Fibroblast of skin of back (primary cell): ENCODE measurements at regions not wholly inside any gene's neighbourhood (a gene's known extent, or its start where the extent isn't known, plus 50 kb on each side); places are given as distances from the start of the nearest gene placed in this dataset.
"Not testable (repeated sequence)": the region's sequence is repeated elsewhere in the genome, so short reads cannot be mapped to it uniquely, and the experiment has no call there.

Source experiments
- DNase-seq: peaks from one replicate; pipeline ENCODE4 v3.0.0-alpha.2; 2013

DNA sequence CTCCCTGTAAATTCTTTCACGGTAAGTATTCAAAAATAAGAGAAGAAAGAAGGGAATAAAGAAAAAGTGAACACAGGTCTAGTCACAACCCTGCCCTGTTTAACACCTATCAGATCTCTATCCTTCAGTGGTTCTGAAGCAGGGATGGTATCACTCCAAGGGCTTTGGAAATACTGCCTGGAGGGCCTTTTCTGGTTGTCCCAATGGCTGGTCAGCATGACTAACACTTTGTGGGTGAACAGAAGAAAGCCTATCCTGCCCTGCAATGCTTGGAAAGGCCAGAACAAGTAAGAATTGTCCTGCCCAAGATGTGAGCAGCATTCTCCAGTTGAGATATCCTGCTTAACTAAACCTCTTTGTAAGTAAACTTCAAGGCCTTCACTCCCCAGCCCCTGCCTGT, 124.9 kb downstream of the TMEM167A start:
- DNase-seq: no peak

DNA sequence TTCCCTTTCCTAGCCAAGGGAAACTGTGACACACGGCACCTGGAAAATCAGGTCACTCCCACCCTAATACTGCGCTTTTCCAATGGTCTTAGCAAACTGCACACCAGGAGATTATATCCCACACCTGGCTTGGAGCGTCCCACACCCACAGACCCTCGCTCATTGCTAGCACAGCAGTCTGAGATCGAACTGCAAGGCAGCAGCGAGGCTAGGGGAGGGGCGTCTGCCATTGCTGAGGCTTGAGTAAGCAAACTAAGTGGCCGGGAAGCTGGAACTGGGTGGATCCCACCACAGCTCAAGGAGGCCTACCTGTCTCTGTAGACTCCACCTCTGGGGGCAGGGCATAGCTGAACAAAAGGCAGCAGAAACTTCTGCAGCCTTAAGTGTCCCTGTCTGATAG, 132.9 kb downstream of the TMEM167A start:
- not testable (repeated sequence) for DNase-seq

GRCh38 chr5:82942083-82942881, 134.9 kb downstream of the TMEM167A start:
- DNase-seq: no peak

- DNase-seq: peak; percentile 22
Observed at GRCh38 chr5:82938901-82939725, 138.1 kb downstream of the TMEM167A start.

DNA sequence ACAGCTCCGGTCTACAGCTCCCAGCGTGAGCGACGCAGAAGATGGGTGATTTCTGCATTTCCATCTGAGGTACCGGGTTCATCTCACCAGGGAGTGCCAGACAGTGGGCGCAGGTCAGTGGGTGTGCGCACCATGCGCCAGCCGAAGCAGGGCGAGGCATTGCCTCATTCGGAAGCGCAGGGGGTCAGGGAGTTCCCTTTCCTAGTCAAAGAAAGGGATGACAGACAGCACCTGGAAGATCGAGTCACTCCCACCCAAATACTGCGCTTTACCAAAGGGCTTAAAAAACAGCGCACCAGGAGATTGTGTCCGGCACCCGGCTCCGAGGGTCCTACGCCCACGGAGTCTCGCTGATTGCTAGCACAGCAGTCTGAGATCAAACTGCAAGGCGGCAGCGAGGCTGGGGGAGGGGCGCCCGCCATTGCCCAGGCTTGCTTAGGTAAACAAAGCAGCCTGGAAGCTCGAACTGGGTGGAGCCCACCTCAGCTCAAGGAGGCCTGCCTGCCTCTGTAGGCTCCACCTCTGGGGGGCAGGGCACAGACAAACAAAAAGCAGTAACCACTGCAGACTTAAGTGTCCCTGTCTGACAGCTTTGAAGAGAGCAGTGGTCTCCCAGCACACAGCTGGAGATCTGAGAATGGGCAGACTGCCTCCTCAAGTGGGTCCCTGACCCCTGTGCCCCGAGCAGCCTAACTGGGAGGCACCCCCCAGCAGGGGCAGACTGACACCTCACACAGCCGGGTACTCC, 144.5 kb downstream of the TMEM167A start:
- DNase-seq: not testable (repeated sequence)

GRCh38 chr5:82931110-82931509, 146.1 kb downstream of the TMEM167A start:
- peak; percentile 27 for DNase-seq

GRCh38 chr5:82925061-82925411, 152.2 kb downstream of the TMEM167A start:
- peak; percentile 15 for DNase-seq

DNA sequence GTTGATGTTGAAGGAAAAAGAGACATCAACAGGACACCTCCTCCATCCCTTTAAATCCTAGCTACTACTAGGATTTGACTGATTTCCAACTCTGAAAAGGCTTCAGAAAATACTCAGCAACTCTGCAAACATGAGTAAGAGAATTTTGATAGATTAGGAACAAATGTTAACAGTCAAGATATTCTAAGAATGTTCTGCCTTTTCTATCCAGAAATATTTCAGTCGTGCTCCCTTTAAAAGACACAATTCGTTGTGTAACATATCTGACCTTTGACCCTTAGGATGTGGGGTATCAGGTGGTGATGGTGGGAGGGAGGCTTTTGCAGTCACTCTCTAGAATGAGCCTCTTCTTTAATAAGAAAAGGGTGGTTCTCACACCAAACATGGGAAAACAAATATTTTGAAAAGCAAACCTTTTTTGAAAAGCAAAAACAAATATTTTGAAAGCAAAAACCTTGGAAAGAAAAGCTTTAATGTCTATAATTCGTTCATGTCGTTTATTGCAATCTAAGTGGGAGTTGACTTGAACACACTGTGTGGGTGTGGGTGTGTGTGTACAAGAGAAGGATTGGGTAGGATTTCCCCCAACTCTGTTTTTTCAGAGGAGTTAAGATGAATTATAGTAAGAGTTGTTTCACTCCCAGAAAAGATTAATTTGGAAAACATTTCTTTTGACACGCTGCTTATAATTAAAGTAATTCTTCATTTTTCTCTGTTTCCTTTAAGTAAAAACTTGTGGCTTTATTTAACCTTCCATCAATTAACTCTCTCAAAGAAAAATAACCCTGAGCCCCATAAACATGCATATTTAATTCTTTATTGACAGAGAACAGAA, 152.8 kb downstream of the TMEM167A start:
- DNase-seq: no peak

GRCh38 chr5:82922086-82922734, 155.0 kb downstream of the TMEM167A start:
- DNase-seq: no peak

DNA sequence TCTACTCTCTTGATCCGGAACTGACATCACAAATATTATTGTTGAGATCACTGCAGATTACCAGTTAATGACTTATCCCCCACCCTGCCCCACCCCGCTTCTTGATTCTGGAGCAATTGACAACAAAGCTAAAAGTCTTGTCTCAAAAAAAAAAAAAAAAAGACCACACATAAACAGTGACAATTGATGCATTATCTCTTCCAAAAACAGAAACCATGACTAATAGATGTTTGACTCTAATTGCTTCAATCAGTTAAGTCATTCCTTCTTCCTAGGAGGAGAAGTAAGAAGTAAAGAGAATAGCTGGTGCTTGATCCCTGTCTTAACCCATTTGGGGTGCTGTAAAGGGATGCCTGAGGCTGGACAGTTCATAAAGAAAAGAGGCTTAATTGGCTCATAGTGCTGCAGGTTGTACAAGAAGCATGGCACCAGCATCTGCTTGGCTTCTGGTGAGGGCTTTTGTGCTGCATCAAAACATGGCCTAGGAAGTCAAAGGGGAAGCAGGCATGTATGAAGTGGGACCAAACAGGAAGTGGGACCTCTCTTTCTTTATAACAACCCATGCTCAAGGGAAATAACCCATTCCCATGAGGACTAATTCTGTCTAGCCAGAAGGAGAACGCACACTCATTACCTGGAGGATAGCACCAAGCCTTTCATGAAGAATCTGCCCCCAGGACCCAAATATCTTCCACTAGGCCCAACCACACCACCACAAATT, 158.7 kb downstream of the TMEM167A start:
- DNase-seq: peak; percentile 58

GRCh38 chr5:82917584-82917983, 159.6 kb downstream of the TMEM167A start:
- no peak for DNase-seq

DNA sequence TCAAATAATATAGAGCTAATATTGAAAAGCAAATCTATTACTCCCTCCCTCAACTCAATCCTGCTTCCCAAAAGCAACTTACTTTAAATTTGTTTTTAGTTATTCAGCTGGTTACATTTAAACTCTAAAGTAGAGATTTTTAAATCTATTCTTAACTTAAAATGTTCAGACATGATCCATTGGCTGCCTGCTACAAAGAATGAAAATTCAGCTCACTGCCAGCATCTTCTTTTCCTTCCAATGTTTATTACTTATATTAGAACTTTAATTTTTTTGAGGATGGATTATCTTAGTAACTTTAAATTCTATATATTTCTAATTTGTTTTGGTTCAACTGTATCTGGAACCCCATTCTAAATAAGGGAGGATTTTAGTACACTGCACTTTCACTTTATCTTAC, 163.2 kb downstream of the TMEM167A start:
- no peak for DNase-seq

DNA sequence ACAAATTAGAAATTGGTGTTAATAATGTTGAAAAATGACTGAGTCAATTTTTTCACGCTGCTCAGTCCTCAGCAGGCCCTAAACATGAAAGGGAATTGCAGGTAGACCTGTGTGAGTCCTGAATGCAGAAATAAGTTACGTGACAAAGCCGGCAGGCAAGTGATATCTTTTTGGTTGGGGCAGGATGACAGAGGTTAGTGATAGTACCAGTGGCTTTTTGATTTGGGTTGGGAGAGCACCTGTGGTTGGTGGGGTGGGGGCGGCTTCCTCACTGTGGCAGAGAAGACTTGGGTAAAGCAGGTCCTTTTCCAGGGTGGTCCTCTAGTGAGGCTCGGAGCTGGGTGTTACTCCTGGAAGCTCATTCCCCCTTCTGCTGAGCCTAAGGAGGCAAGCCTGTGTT, 164.7 kb downstream of the TMEM167A start:
- DNase-seq: no peak

DNA sequence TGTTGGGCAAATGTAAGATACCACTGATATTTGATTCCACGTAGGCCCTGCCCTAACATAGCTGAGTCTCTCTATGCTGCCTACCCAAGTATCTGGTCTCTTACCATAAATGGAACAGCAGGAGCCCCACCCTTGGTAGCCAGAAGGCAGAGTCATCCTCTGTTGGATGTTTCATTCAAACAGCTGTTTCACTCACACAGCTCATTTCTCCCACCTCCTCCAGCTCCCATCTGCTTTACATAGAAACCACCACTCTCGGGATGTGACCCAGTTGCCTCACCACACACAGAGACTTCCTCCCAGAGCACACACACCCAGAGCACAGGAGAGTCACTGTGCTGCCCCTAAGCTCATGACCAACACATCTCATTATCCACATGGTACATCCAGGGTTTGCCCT, 165.3 kb downstream of the TMEM167A start:
- no peak for DNase-seq

- no peak for DNase-seq
Observed at GRCh38 chr5:82910905-82911304, 166.3 kb downstream of the TMEM167A start.

DNA sequence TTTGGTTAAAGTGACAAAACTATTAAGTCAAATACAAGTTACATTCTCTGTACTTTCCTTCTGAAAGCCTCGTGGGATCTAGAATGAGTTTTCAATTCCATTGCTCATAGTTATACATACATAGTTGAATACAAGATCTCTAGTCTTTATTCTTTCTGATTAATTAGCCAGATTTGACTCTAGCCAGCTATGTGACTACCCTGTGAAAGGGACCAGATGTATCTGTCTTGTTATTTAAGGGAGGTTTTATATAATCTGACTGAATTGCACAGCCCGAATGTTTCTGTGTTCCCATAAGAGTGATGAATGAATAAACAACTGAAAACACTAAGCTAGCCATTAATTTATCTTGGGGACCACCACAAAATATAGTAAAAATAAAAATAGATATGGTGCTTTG, 166.7 kb downstream of the TMEM167A start:
- no peak for DNase-seq

GRCh38 chr5:82909771-82910170, 167.4 kb downstream of the TMEM167A start:
- DNase-seq: no peak

GRCh38 chr5:82905986-82906385, 171.2 kb downstream of the TMEM167A start:
- DNase-seq: no peak

DNA sequence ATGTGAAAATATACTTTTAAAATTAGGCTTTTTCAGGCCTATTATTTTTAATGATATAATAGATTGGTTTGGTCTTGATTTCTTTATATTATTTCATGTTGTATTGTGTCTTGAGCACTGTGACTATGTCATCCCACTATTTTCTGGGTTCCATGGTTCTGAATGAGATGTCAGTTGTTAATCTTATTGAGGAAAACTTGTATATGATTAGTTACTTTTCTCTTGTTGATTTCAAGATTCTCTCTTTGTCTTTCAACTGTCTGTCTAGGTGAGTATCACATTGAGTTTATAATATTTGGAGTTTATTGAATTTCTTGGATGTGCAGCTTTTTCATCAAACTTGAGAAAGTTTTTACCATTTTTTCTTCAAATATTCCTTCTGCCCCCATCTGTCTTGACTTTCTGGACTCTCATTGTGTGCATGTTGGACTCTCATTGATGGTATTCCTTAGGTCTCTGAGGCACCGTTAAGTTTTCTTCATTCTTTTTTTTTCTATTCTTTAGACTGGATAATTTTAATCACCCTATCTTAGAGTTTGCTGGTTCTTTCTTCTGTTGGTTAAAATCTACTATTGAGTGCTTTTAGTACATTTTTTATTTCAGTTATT, 175.8 kb downstream of the TMEM167A start:
- no peak for DNase-seq

- DNase-seq: no peak
Observed at GRCh38 chr5:82894716-82895115, 182.5 kb downstream of the TMEM167A start.

GRCh38 chr5:82889088-82889487, 188.1 kb downstream of the TMEM167A start:
- no peak for DNase-seq
